ENCODE measurements at regions not wholly inside any gene's neighbourhood (a gene's known extent, or its start where the extent isn't known, plus 50 kb on each side); places are given as distances from the start of the nearest gene placed in this dataset.

- no peaks in the 10 kb centered on the region for H3K4me1 ChIP-seq
- H3K9me3 ChIP-seq = no peaks in the 10 kb centered on the region
- no peaks in the 10 kb centered on the region for H3K36me3 ChIP-seq
- TF ChIP-seq CTCF (IDR thresholded peaks at IDR 0.05) (no peak), POLR2A (IDR thresholded peaks at IDR 0.05) (no peak), POLR2AphosphoS5 (IDR thresholded peaks at IDR 0.05) (no peak), EP300 (IDR thresholded peaks at IDR 0.05) (no peak)
- H3K4me3 ChIP-seq = no peak overlapping the region
- no peaks in the 10 kb centered on the region for H3K27me3 ChIP-seq
- H3K27ac ChIP-seq = no peak overlapping the region
- WGBS, 5 donors = 62 to 82% (median 76%) methylated on average over 2 of the region's 2 CpGs
- intact Hi-C loops (cut with DNase I; ENCODE audit: low total_unique reads) = no loop called here
- no peak for DNase-seq
These were observed 304.5 kb upstream of the PKDCC start for GRCh38 chr2:41743324-41743723.

- no peak for DNase-seq
- WGBS, 5 donors = 25 to 43% (median 42%) methylated on average over 3 of the region's 3 CpGs
- Histone ChIP-seq H3K4me1 (no peaks in the 10 kb centered on the region), H3K9me3 (no peaks in the 10 kb centered on the region), H3K27ac (no peak overlapping the region), H3K4me3 (no peak overlapping the region), H3K36me3 (no peaks in the 10 kb centered on the region), H3K27me3 (no peaks in the 10 kb centered on the region)
- TF ChIP-seq EP300 (IDR thresholded peaks at IDR 0.05) = no peak
- no peak for TF ChIP-seq POLR2AphosphoS5 (IDR thresholded peaks at IDR 0.05)
- no peak for TF ChIP-seq CTCF (IDR thresholded peaks at IDR 0.05)
- no peak for TF ChIP-seq POLR2A (IDR thresholded peaks at IDR 0.05)
- intact Hi-C loops (cut with DNase I; ENCODE audit: low total_unique reads) = no loop called here
These were observed 297.0 kb upstream of the PKDCC start for GRCh38 chr2:41750829-41751228.

GRCh38 chr2:41759880-41760279, 287.9 kb upstream of the PKDCC start:
- no peak for TF ChIP-seq EP300 (IDR thresholded peaks at IDR 0.05)
- TF ChIP-seq POLR2AphosphoS5 (IDR thresholded peaks at IDR 0.05) = no peak
- TF ChIP-seq CTCF (IDR thresholded peaks at IDR 0.05) = no peak
- TF ChIP-seq POLR2A (IDR thresholded peaks at IDR 0.05) = no peak
- Histone ChIP-seq H3K36me3 (no peaks in the 10 kb centered on the region), H3K4me3 (no peak overlapping the region), H3K4me1 (no peaks in the 10 kb centered on the region), H3K27ac (no peak overlapping the region), H3K27me3 (no peaks in the 10 kb centered on the region), H3K9me3 (no peaks in the 10 kb centered on the region)
- intact Hi-C loops (cut with DNase I; ENCODE audit: low total_unique reads) = no loop called here
- WGBS, 5 donors = 83 to 93% (median 85%) methylated on average over 3 of the region's 3 CpGs
- no peak for DNase-seq

GRCh38 chr2:41763141-41763540, 284.7 kb upstream of the PKDCC start:
- Histone ChIP-seq H3K27me3 (no peaks in the 10 kb centered on the region), H3K4me1 (no peaks in the 10 kb centered on the region), H3K4me3 (no peak overlapping the region), H3K9me3 (no peaks in the 10 kb centered on the region), H3K27ac (no peak overlapping the region), H3K36me3 (no peaks in the 10 kb centered on the region)
- 68 to 88% (median 80%) methylated on average over 4 of the region's 4 CpGs for WGBS, 5 donors
- intact Hi-C loops (cut with DNase I; ENCODE audit: low total_unique reads) = no loop called here
- peak in 1 of 2 donors; percentile 2 for DNase-seq
- no peak for TF ChIP-seq EP300 (IDR thresholded peaks at IDR 0.05)
- TF ChIP-seq CTCF (IDR thresholded peaks at IDR 0.05) = no peak
- no peak for TF ChIP-seq POLR2AphosphoS5 (IDR thresholded peaks at IDR 0.05)
- TF ChIP-seq POLR2A (IDR thresholded peaks at IDR 0.05) = no peak

Data from stomach (tissue), 8 donors.